WTC11 (cell line): ENCODE measurements at regions not wholly inside any gene's neighbourhood (a gene's known extent, or its start where the extent isn't known, plus 50 kb on each side); places are given as distances from the start of the nearest gene placed in this dataset.

ENCODE experiments used
- CTCF ChIP-seq: fragments of 200-600 bp; IDR thresholded peaks from 2 replicates; pipeline ENCODE4 v1.8.0; 2022; ENCODE audit warnings: antibody characterized with exemption
- FOXJ3 ChIP-seq: sonication (generic); formaldehyde crosslinking; IDR thresholded peaks from 2 replicates; pipeline ENCODE4 v1.9.0; 2021; ENCODE audit warnings: missing genetic modification reagents, mild to moderate bottlenecking, borderline replicate concordance
- NFATC4 ChIP-seq: fragments of 250-450 bp; sonication (Bioruptor Pico); IDR thresholded peaks from 2 replicates; pipeline ENCODE4 v1.9.0; 2021; ENCODE audit warnings: mild to moderate bottlenecking
- TF ChIP-seq, protein P1 (sequence below): sonication (generic); formaldehyde crosslinking; IDR thresholded peaks from 2 replicates; pipeline ENCODE4 v1.8.1; 2023; ENCODE audit warnings: mild to moderate bottlenecking, missing genetic modification reagents
- TF ChIP-seq, protein P2 (sequence below): sonication (generic); formaldehyde crosslinking; IDR thresholded peaks from 2 replicates; pipeline ENCODE4 v1.8.1; 2023; ENCODE audit warnings: mild to moderate bottlenecking, missing genetic modification reagents

- TF ChIP-seq CTCF (no peak), FOXJ3 (no peak), NFATC4 (no peak)
- TF ChIP-seq, protein P1, sequence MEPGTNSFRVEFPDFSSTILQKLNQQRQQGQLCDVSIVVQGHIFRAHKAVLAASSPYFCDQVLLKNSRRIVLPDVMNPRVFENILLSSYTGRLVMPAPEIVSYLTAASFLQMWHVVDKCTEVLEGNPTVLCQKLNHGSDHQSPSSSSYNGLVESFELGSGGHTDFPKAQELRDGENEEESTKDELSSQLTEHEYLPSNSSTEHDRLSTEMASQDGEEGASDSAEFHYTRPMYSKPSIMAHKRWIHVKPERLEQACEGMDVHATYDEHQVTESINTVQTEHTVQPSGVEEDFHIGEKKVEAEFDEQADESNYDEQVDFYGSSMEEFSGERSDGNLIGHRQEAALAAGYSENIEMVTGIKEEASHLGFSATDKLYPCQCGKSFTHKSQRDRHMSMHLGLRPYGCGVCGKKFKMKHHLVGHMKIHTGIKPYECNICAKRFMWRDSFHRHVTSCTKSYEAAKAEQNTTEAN: no peak
- TF ChIP-seq, protein P2, sequence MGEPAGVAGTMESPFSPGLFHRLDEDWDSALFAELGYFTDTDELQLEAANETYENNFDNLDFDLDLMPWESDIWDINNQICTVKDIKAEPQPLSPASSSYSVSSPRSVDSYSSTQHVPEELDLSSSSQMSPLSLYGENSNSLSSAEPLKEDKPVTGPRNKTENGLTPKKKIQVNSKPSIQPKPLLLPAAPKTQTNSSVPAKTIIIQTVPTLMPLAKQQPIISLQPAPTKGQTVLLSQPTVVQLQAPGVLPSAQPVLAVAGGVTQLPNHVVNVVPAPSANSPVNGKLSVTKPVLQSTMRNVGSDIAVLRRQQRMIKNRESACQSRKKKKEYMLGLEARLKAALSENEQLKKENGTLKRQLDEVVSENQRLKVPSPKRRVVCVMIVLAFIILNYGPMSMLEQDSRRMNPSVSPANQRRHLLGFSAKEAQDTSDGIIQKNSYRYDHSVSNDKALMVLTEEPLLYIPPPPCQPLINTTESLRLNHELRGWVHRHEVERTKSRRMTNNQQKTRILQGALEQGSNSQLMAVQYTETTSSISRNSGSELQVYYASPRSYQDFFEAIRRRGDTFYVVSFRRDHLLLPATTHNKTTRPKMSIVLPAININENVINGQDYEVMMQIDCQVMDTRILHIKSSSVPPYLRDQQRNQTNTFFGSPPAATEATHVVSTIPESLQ (CRISPR knock-in tag): no peak
Measured at GRCh38 chr3:72118628-72119027, 333.7 kb upstream of the PROK2 start.
